ENCODE measurements at regions not wholly inside any gene's neighbourhood (a gene's known extent, or its start where the extent isn't known, plus 50 kb on each side); places are given as distances from the start of the nearest gene placed in this dataset.

- Histone ChIP-seq H3K4me1 (ENCODE audit: insufficient read depth) (no peaks in the 10 kb centered on the region), H3K79me2 (no peaks in the 10 kb centered on the region), H3K9me3 (ENCODE audit: low read depth) (no peaks in the 10 kb centered on the region), H3K9me2 (replicated peaks; ENCODE audit: insufficient read depth) (no peaks in the 10 kb centered on the region), H3K36me3 (replicated peaks; ENCODE audit: insufficient read depth, low read depth) (no peaks in the 10 kb centered on the region), H3K4me2 (no peak overlapping the region), H3K27ac (no peak overlapping the region), H3K4me3 (no peak overlapping the region), H2AFZ (no peak overlapping the region), H3K27me3 (no peaks in the 10 kb centered on the region), H4K20me1 (ENCODE audit: insufficient read depth, poor library complexity, severe bottlenecking) (no peaks in the 10 kb centered on the region)
- no peak for TF ChIP-seq EZH2phosphoT487 (IDR thresholded peaks at IDR 0.05; ENCODE audit: low read depth, severe bottlenecking, unreplicated experiment)
- TF ChIP-seq EZH2 (IDR thresholded peaks at IDR 0.05; ENCODE audit: borderline replicate concordance), result no peak
- TF ChIP-seq CTCF (IDR thresholded peaks at IDR 0.05; ENCODE audit: poor library complexity), result no peak
- DNase-seq (ENCODE audit: low spot score), result no peak
- 74% methylated on average over 16 of the region's 20 CpGs for WGBS (ENCODE audit: low lambda C conversion rate, missing lambda C conversion rate)
Observed at GRCh38 chr14:104361921-104362681, 217.5 kb upstream of the C14orf180 start.

- Histone ChIP-seq H3K4me2 (no peak overlapping the region), H3K79me2 (no peaks in the 10 kb centered on the region), H2AFZ (no peak overlapping the region), H3K36me3 (replicated peaks; ENCODE audit: insufficient read depth, low read depth) (no peaks in the 10 kb centered on the region), H3K27ac (no peak overlapping the region), H3K4me3 (no peak overlapping the region), H3K9me2 (replicated peaks; ENCODE audit: insufficient read depth) (no peaks in the 10 kb centered on the region), H3K9me3 (ENCODE audit: low read depth) (no peaks in the 10 kb centered on the region), H4K20me1 (ENCODE audit: insufficient read depth, poor library complexity, severe bottlenecking) (no peaks in the 10 kb centered on the region), H3K4me1 (ENCODE audit: insufficient read depth) (no peaks in the 10 kb centered on the region), H3K27me3 (no peaks in the 10 kb centered on the region)
- TF ChIP-seq EZH2 (IDR thresholded peaks at IDR 0.05; ENCODE audit: borderline replicate concordance), result no peak
- WGBS (ENCODE audit: low lambda C conversion rate, missing lambda C conversion rate), result 92% methylated on average over 19 of the region's 19 CpGs
- no peak for DNase-seq (ENCODE audit: low spot score)
Observed at GRCh38 chr14:104362761-104363605, 216.6 kb upstream of the C14orf180 start.

- Histone ChIP-seq H4K20me1 (ENCODE audit: insufficient read depth, poor library complexity, severe bottlenecking) (no peaks in the 10 kb centered on the region), H3K9me3 (ENCODE audit: low read depth) (no peaks in the 10 kb centered on the region), H3K79me2 (no peaks in the 10 kb centered on the region), H3K4me2 (no peak overlapping the region), H3K4me3 (no peak overlapping the region), H3K36me3 (replicated peaks; ENCODE audit: insufficient read depth, low read depth) (no peaks in the 10 kb centered on the region), H3K27me3 (no peaks in the 10 kb centered on the region), H3K27ac (no peak overlapping the region), H2AFZ (no peak overlapping the region), H3K9me2 (replicated peaks; ENCODE audit: insufficient read depth) (no peaks in the 10 kb centered on the region), H3K4me1 (ENCODE audit: insufficient read depth) (no peaks in the 10 kb centered on the region)
- WGBS (ENCODE audit: low lambda C conversion rate, missing lambda C conversion rate), result 87% methylated on average over 20 of the region's 20 CpGs
- no peak for DNase-seq (ENCODE audit: low spot score)
- TF ChIP-seq EZH2phosphoT487 (IDR thresholded peaks at IDR 0.05; ENCODE audit: low read depth, severe bottlenecking, unreplicated experiment) (no peak), CTCF (IDR thresholded peaks at IDR 0.05; ENCODE audit: poor library complexity) (no peak), EZH2 (IDR thresholded peaks at IDR 0.05; ENCODE audit: borderline replicate concordance) (no peak)
Observed at GRCh38 chr14:104363891-104364760, 215.4 kb upstream of the C14orf180 start.
